ENCODE measurements at regions not wholly inside any gene's neighbourhood (a gene's known extent, or its start where the extent isn't known, plus 50 kb on each side); places are given as distances from the start of the nearest gene placed in this dataset.

GRCh38 chr6:12403201-12403826, 113.2 kb downstream of the EDN1 start:
- H3K9me3 Mint-ChIP-seq: no peaks in the 10 kb centered on the region
- intact Hi-C loops (cut with micrococcal nuclease): no loop called here
- no peaks in the 10 kb centered on the region for H3K4me1 Mint-ChIP-seq (ENCODE audit: low read depth)
- no peak overlapping the region for H3K4me3 Mint-ChIP-seq
- no peak for TF ChIP-seq CTCF (IDR thresholded peaks at IDR 0.05)
- no peaks in the 10 kb centered on the region for H3K36me3 Mint-ChIP-seq (ENCODE audit: low read depth)
- ATAC-seq: no peak
- no peak overlapping the region for H3K27ac Mint-ChIP-seq
- DNase-seq: no peak
- ChIA-PET CTCF (interaction anchor here (0.7 kb wide), 1 partner anchor 11 kb away, joined by 3 read pairs; no protein-coding TSS in a partner anchor), POLR2A (no interaction called here)
- no peaks in the 10 kb centered on the region for H3K27me3 Mint-ChIP-seq

GRCh38 chr6:12403947-12404647, 113.9 kb downstream of the EDN1 start:
- H3K4me3 Mint-ChIP-seq: no peak overlapping the region
- no peaks in the 10 kb centered on the region for H3K27me3 Mint-ChIP-seq
- TF ChIP-seq CTCF (IDR thresholded peaks at IDR 0.05): no peak
- no peaks in the 10 kb centered on the region for H3K36me3 Mint-ChIP-seq (ENCODE audit: low read depth)
- CTCF ChIA-PET: no interaction called here
- intact Hi-C loops (cut with micrococcal nuclease): no loop called here
- DNase-seq (no peak), ATAC-seq (no peak)
- H3K27ac Mint-ChIP-seq: no peak overlapping the region
- H3K4me1 Mint-ChIP-seq (ENCODE audit: low read depth): no peaks in the 10 kb centered on the region
- POLR2A ChIA-PET: no interaction called here
- H3K9me3 Mint-ChIP-seq: no peaks in the 10 kb centered on the region

- H3K27me3 Mint-ChIP-seq: peaks cover 2% of the 10 kb centered on the region
- H3K27ac Mint-ChIP-seq: no peak overlapping the region
- H3K4me3 Mint-ChIP-seq: no peak overlapping the region
- H3K36me3 Mint-ChIP-seq (ENCODE audit: low read depth): no peaks in the 10 kb centered on the region
- DNase-seq (no peak), ATAC-seq (no peak)
- ChIA-PET POLR2A (no interaction called here), CTCF (no interaction called here)
- no peak for TF ChIP-seq CTCF (IDR thresholded peaks at IDR 0.05)
- H3K4me1 Mint-ChIP-seq (ENCODE audit: low read depth): no peaks in the 10 kb centered on the region
- H3K9me3 Mint-ChIP-seq: no peaks in the 10 kb centered on the region
- intact Hi-C loops (cut with micrococcal nuclease): no loop called here
Observed at GRCh38 chr6:12404651-12405050, 114.5 kb downstream of the EDN1 start.

GRCh38 chr6:12408752-12409151, 118.6 kb downstream of the EDN1 start:
- ChIA-PET CTCF (no interaction called here), POLR2A (no interaction called here)
- intact Hi-C loops (cut with micrococcal nuclease): no loop called here
- ATAC-seq (no peak), DNase-seq (no peak)
- Mint-ChIP-seq H3K27me3 (peaks cover 14% of the 10 kb centered on the region), H3K4me3 (no peak overlapping the region), H3K27ac (no peak overlapping the region), H3K4me1 (ENCODE audit: low read depth) (no peaks in the 10 kb centered on the region), H3K9me3 (no peaks in the 10 kb centered on the region), H3K36me3 (ENCODE audit: low read depth) (no peaks in the 10 kb centered on the region)
- no peak for TF ChIP-seq CTCF (IDR thresholded peaks at IDR 0.05)

GRCh38 chr6:12410946-12411345, 120.8 kb downstream of the EDN1 start:
- Mint-ChIP-seq H3K27ac (no peak overlapping the region), H3K36me3 (ENCODE audit: low read depth) (no peaks in the 10 kb centered on the region), H3K9me3 (no peaks in the 10 kb centered on the region), H3K27me3 (peaks cover 14% of the 10 kb centered on the region), H3K4me3 (no peak overlapping the region), H3K4me1 (ENCODE audit: low read depth) (no peaks in the 10 kb centered on the region)
- intact Hi-C loops (cut with micrococcal nuclease): no loop called here
- DNase-seq (no peak), ATAC-seq (no peak)
- ChIA-PET CTCF (no interaction called here), POLR2A (no interaction called here)
- TF ChIP-seq CTCF (IDR thresholded peaks at IDR 0.05): no peak

Data from activated CD8-positive, alpha-beta T cell treated with anti-CD3 and anti-CD28 coated beads for 36 hours (primary cell).